Lung (tissue), 11 donors: ENCODE measurements at regions not wholly inside any gene's neighbourhood (a gene's known extent, or its start where the extent isn't known, plus 50 kb on each side); places are given as distances from the start of the nearest gene placed in this dataset.

Experiments
- ATAC-seq: fragments of 200-7000 bp; cut with Tn5 transposase; one replicate; pipeline ENCODE4 v1.9.1; 2020; ENCODE audit warnings: moderate number of reproducible peaks; ENCODE audit not compliant: insufficient read depth, low FRiP score
- DNase-seq, 3 donors: peaks; one replicate each; pipeline ENCODE4 v3.0.0-alpha.2; 2013 to 2017
- H3K27ac ChIP-seq, 2 donors: one replicate each; pipeline ENCODE4 v1.5.1; 2013; ENCODE audit warnings: mild to moderate bottlenecking in 2 of 2, moderate library complexity in 2 of 2, control low read depth in 1 of 2, inconsistent platforms in 1 of 2, low read depth in 1 of 2, low read length in 1 of 2
- H3K27me3 ChIP-seq, 3 donors: one replicate each; pipeline ENCODE4 v1.5.1; 2013; ENCODE audit warnings: low read length in 2 of 3; ENCODE audit not compliant: control insufficient read depth in 3 of 3, insufficient read depth in 3 of 3
- H3K36me3 ChIP-seq, 4 donors: one replicate each; pipeline ENCODE4 v1.5.1; 2013; ENCODE audit warnings: low read length in 4 of 4, mild to moderate bottlenecking in 1 of 4, moderate library complexity in 1 of 4; ENCODE audit not compliant: control insufficient read depth in 4 of 4, insufficient read depth in 4 of 4
- H3K4me1 ChIP-seq, 5 donors: one replicate each; pipeline ENCODE4 v1.5.1; 2013; ENCODE audit warnings: low read length in 5 of 5, mild to moderate bottlenecking in 2 of 5, moderate library complexity in 1 of 5; ENCODE audit not compliant: control insufficient read depth in 5 of 5, insufficient read depth in 5 of 5
- H3K4me3 ChIP-seq: one replicate; pipeline ENCODE4 v1.5.1; 2013; ENCODE audit warnings: mild to moderate bottlenecking, control low read depth, moderate library complexity
- H3K9ac ChIP-seq, 2 donors: one replicate each; pipeline ENCODE4 v1.5.1; 2013; ENCODE audit warnings: low read length in 2 of 2, control low read depth in 1 of 2; ENCODE audit not compliant: insufficient read depth in 1 of 2
- H3K9me3 ChIP-seq, 4 donors: one replicate each; pipeline ENCODE4 v1.5.1; 2013; ENCODE audit warnings: low read length in 3 of 4, mild to moderate bottlenecking in 1 of 4, moderate library complexity in 1 of 4; ENCODE audit not compliant: control insufficient read depth in 4 of 4, insufficient read depth in 3 of 4
- CTCF ChIP-seq: IDR thresholded peaks from 2 replicates; pipeline ENCODE4 v1.5.1; 2012; ENCODE audit warnings: mild to moderate bottlenecking; ENCODE audit errors: control extremely low read depth, extremely low read depth
- WGBS, 2 donors: extraction: QIAGEN DNeasy Blood & Tissue Kit; methylation state at CpG; one replicate each; pipeline ENCODE4 v1.1.7; 2013; 5-methylcytosine and 5-hydroxymethylcytosine counted together
- donor health status: control.
- donor health status: control.
- donor health status: Bipolar disorder and iron deficiency.
- donor health status: healthy.
- donor health status: DM: yes; HTN: yes; CAD: no.

GRCh38 chr4:11743976-11744375, 315.3 kb upstream of the HS3ST1 start:
- Histone ChIP-seq H3K9ac (no peak overlapping the region), H3K9me3 (no peaks in the 10 kb centered on the region), H3K4me3 (no peak overlapping the region), H3K36me3 (no peaks in the 10 kb centered on the region), H3K27me3 (no peaks in the 10 kb centered on the region), H3K27ac (no peak overlapping the region), H3K4me1 (peaks cover 0 to 18% (median 5%) of the 10 kb centered on the region in 5 donors)
- ATAC-seq (no peak), DNase-seq (peak in 1 of 3 donors; percentile 4)
- WGBS, 2 donors, result 85 to 89% methylated on average over 1 of the region's 1 CpG
- TF ChIP-seq CTCF, result no peak

GRCh38 chr4:11743236-11743635, 314.5 kb upstream of the HS3ST1 start:
- peaks cover 0 to 12% (median under 1%) of the 10 kb centered on the region in 5 donors for H3K4me1 ChIP-seq
- DNase-seq (peak in 1 of 3 donors; percentile 16), ATAC-seq (no peak)
- TF ChIP-seq CTCF, result no peak
- no peaks in the 10 kb centered on the region for H3K27me3 ChIP-seq
- H3K36me3 ChIP-seq, result no peaks in the 10 kb centered on the region
- 76 to 83% methylated on average over 1 of the region's 1 CpG for WGBS, 2 donors
- H3K9ac ChIP-seq, result no peak overlapping the region
- H3K9me3 ChIP-seq, result no peaks in the 10 kb centered on the region
- H3K27ac ChIP-seq, result no peak overlapping the region
- H3K4me3 ChIP-seq, result no peak overlapping the region

- Histone ChIP-seq H3K27ac (no peak overlapping the region), H3K27me3 (no peaks in the 10 kb centered on the region), H3K36me3 (no peaks in the 10 kb centered on the region), H3K4me3 (no peak overlapping the region), H3K4me1 (peaks cover 0 to 4% (median 0%) of the 10 kb centered on the region in 5 donors), H3K9me3 (no peaks in the 10 kb centered on the region), H3K9ac (no peak overlapping the region)
- WGBS, 2 donors, result 74 to 77% methylated on average over 1 of the region's 1 CpG
- no peak for ATAC-seq
- DNase-seq, result no peak
- no peak for TF ChIP-seq CTCF
Measured at GRCh38 chr4:11741190-11741652, 312.5 kb upstream of the HS3ST1 start.

GRCh38 chr4:11739992-11740391, 311.3 kb upstream of the HS3ST1 start:
- ATAC-seq, result no peak
- no peaks in the 10 kb centered on the region for H3K36me3 ChIP-seq

More at GRCh38 chr4:11739992-11740391, 311.3 kb upstream of the HS3ST1 start:
- no peak for TF ChIP-seq CTCF
- Histone ChIP-seq H3K4me3 (no peak overlapping the region), H3K27me3 (no peaks in the 10 kb centered on the region), H3K27ac (no peak overlapping the region), H3K4me1 (no peaks in the 10 kb centered on the region), H3K9me3 (no peaks in the 10 kb centered on the region), H3K9ac (no peak overlapping the region)
- 27 to 53% methylated on average over 1 of the region's 1 CpG for WGBS, 2 donors
- no peak for DNase-seq
